ENCODE measurements at regions not wholly inside any gene's neighbourhood (a gene's known extent, or its start where the extent isn't known, plus 50 kb on each side); places are given as distances from the start of the nearest gene placed in this dataset.
"Not testable (repeated sequence)": the region's sequence is repeated elsewhere in the genome, so short reads cannot be mapped to it uniquely, and the experiment has no call there.

DNA sequence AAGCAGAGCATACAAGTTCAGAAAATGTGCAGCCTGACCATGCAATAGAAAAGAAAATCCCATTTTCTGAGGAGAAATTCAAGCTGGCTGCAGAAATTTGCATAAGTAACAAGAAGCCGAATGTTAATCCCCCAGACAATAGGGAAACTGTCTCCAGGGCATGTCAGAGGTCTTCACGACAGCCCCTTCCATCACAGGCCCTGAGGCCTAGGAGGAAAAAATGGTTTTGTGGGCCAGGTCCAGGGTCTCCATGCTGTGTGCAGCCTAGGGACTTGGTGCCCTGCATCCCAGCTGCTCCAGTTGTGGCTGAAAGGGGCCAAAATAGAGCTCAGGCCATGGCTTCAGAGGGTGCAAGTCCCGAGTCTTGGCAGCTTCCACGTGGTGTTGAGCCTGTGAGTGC is 225.8 kb upstream of the MSX2 start:
- not testable (repeated sequence) for DNase-seq

DNA sequence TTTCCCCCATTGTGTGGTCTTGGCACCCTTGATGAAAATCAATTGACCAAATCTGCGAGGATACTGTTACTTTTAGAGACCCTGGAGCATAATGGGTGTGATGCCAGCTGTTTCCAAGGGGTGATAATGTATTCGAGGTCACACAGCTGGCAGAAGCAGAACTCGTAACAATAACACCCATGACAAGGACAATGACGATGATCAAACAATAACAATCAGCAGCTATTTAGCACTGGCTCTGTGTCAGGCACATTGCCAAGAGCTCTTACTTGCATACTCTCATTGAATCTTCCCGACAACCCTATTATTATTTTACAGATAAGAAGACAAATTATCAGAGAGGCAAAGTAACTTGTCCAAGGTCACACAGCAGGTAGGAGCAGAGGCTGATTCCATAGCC is 223.7 kb upstream of the MSX2 start:
- no peak for DNase-seq

DNA sequence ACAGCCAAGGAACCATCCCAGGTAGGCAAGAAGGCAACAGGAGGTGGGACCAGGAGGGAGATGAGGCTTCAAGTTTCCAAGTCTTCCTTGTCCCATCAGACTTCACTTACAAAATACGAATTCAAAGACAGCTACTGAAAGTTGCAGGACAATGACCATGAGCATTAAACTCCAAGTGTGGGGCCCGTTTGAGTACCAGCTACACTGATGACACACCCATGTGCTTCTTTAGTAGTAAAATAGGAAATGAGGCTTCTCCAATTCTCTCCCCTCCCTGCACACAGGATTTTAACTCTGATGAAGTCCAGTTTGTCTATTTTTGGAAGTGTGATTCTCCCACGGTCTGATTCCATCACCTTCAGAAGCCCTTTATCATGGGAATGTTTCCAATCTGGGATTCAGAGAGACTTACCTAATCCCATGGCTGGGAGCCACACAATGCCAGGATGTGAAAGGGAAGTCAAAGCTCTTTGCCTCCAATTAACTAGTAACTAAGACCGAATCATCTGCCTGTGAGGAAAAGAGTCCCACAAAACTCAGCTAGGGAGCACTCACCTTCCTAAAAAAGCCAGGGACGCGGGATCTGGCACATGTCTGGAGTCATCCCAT is 222.8 kb upstream of the MSX2 start:
- DNase-seq, result no peak

DNA sequence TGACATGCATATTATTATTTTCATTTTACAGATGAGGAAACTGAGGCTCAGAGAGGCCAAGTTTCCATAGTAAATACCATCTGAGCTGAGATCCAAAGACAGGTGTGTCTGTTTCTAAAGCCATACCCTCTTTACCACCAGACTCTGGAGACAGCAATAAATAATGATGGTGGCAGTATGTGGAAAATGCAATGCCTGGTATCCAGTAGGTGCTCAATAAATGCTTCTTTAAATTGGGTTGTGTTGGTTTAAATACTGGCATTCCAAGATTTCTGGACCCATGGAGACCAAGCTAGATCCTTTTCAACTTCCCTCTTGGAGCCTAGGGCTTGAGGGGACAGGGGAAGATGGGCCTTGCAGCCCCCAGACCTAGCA is 221.3 kb upstream of the MSX2 start:
- no peak for DNase-seq

DNA sequence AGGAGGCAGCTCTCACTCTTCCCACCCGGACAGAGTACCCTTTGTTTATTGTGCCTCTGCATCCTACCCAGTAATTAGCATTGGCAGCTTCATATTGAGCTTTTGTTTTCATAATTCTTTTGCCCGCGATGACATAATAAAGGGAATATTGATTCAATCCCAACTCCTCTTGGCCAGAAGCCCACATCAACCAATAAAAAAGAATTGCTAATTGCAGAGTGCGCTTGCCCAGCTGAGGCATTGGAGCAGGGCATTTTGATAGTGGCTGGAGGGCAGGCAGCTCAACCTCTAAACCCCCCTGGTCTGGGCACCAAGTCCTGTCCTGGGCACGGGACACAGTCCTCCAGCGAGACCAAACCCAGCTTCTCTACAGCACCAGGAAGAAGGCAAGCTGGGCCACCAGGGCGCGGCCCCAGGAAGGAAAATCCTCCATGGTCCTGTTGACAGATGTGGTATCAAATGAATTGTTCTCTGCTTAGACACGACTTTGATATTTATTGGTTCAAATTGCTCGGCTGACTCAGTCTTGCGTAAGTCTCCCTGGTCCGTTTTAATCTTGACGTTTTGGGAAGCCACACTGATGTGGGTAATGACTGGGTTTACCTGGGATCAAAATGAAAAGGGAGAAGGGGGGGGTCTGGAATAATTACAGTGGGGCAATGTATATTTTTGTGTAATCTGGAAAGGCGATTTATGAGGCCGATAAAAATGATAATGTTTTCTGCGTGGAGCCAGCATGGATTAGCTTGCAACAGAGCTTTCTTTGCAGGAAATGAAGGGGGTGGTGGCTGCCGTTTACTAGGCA is 220.7 kb upstream of the MSX2 start:
- DNase-seq, result no peak

DNA sequence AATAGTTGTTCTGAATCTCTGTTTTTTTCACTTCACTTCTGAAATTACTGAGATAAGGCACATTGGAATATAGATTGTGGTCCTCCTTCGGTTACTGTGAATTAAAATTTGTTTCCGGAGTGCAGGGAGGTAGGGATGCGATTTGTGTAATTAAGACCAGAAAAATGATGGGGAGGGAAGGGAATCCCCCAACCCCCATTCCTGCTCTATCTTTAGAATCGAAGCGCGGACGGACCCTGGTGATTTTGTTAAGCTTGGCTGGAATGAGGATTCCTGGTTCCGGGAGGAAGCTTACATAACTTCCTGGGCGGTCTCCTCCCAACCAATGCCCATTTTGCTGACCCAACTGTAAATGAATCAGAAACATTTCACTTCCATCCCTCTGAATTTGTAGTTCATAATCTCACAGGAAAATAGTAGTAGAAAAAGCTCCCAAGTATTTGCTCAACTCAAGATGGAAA is 220.1 kb upstream of the MSX2 start:
- no peak for DNase-seq

DNA sequence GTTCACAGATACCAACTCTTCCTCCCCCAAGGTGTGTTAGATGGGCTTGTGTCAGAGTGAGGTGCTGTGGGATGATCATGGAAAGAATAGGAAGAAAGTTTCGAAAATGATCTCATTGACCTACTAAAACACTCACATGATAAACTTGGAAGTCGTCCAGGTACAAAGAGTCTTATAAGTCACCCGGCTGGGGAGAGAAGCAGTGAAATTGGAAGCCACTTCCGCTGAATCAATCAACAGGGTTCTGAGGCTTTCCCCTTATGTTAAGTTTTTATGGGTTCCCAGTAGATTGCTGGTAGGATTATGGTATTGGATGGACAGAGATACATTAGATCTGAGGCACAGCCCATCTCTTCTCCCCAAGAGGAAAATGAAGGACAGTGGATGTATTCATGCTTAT is 218.8 kb upstream of the MSX2 start:
- no peak for DNase-seq

DNA sequence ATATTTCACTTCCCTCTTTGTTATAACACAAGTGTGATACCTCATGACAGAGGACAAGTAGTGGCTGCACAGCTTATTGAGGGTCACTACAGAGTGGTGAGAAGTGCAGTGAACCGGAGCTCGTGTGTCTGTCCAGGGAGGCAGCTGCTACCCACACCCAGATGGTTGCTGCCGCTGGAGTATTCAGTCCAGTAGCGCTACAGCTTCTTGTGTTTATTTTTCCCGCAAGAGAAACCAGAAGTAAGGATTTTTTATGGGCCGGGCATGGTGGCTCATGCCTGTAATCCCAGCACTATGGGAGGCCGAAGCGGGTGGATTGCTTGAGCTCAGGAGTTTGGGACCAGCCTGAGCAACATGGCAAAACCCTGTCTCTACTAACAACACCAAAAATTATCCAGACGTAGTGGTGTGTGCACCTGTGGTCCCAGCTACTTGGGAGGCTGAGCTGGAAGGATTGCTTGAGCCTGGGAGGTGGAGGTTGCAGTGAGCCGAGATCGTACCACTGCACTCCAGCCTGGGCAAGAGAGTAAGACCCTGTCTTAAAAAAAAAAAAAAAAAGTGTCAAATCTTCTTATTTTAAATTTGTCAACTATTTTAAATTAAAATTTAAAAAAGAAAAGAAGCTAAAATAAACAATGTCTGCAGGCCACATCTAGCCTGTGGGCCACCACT is 213.5 kb upstream of the MSX2 start:
- not testable (repeated sequence) for DNase-seq

DNA sequence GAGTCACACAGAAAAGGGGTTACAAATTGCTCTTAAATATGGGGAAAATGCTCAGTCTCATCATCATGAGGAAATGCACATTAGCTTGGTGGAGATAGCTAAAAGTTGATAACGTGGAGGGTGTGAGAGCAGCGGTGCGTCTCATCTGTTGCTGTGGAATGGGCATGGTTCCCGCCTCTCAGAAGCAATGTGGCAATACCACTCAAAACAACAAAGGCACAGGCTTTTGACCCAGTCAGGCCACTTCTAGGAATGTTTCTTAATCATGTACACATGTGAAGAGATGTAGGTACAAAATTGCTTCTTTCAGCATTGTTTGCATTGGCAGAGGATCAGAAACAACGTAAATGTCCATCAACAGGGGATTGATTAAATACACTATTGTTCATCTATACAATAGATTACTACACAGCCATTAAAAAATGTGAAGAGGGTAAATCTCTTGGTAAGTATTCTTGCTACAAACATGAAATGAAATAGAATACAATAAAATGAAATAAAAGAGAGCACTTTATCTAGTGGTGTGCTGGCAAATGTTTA is 212.6 kb upstream of the MSX2 start:
- no peak for DNase-seq

DNA sequence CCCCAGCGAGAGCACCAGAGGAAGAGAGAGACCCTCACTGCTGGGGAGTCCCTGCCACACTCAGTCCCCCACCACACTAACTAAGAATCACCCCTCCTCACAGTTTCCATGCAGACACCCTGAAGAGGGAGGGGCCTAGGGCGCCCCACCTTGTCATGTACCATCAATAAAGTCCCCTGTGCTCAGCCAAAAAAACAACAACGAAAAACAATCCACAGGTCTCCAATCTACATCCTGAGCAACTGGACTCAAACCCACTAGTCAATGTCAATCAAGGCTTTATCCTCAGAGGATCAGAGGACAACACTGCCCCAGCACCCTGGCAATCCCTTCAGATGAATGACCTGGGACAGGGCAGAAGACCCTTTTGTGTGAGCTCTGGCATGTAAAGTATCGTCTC is 210.1 kb upstream of the MSX2 start:
- no peak for DNase-seq

DNA sequence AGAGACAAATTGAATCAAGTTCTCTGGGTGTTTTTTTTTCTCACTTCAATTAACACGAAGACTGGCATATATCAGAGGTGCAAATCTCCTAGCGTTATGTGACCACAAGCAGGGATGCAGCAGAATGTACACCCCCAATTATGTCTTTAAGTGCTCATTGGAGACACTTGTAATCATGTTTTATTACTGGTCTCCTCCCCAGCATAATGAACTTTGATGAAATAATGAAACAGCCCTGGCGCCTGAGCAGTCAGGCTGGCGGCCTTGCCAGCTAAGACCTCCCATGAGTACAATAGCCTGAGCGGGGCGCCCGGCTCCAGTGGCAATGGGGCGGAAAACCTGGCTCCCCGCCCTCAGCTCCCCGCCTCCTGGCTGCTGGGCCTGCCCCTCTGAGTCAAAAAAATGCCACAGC is 209.4 kb upstream of the MSX2 start:
- DNase-seq, result no peak

DNA sequence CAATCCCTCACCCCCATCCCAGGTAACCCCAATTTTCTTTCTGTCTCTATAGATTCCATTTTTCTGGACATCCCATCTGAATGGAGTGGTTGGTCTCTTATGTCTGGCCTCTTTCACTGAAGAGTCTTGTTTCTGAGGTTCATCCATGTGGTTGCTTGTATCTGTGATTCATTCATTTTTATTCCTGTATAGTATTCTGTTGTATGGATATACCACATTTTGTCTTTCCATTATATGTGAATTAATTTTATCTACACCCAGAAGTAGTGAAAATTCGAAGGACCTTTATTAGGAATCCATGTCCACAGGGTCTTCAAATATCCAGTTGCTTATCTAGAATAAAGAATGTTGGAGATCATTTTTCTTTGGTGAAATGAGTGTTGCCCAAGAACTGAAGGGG is 207.6 kb upstream of the MSX2 start:
- DNase-seq, result no peak

DNA sequence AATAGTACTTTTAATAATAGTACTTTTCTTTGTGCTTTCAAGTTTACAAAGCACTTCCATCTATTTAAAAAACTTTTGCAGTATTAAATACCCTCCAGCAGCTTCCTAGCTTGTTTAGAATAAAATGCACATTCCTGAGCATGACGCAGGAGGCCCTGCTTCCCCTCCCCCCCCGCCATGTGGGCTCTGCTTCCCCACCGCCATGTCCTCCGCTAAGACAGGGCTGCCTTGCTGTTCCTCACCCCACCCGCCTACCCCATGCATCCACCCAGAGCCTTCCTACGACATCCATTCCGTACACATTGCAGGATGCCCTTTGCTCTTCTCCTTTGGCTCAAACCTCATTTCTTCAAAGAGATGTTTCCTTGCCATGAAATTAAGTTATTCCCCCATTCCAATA is 205.9 kb upstream of the MSX2 start:
- no peak for DNase-seq

DNA sequence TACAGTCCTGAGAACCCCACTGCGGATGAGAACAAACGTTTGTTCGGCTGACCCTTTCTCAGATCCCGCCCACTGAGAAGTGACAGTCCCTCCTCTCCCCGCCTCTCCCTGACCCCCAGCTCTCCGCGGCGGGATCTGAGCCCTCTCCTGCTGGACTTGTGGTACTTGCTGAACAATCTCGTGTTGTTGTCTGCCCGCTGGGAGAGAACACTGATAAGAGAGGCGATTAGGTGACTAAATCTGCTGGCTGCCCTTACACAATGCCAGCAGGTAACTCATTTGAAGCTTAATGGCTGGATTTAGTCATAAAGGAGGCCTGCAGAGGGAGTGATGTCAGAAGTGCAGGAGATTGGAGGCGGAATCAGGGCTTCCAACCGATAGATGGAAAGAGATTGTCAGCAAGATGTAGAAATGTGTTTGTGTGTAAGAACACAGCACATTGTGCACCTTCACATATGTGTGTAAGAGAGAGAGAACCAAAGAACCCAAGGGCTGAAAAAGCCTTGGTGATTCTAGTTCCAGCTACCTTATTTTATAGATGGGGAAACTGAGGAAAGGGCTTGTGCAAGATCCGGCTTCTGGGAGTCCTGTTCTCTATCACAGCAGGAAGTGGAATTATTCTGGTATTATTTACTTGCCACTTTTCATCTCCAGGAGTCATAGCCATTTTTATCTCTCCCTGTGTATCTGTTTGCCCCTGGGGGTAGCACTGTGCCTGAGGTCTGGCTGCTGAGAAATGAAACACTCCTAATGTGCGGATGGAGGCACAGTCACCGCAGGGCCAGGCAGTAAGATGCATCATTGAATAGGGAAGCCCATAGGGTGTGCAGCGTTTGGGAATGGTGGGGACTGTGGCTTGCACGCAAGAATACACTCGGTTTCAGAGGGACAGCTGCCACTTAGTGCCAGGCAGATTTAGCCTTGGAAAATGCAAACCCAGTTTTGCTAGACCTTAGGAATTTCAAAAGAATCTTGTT is 203.7 kb upstream of the MSX2 start:
- no peak for DNase-seq

DNA sequence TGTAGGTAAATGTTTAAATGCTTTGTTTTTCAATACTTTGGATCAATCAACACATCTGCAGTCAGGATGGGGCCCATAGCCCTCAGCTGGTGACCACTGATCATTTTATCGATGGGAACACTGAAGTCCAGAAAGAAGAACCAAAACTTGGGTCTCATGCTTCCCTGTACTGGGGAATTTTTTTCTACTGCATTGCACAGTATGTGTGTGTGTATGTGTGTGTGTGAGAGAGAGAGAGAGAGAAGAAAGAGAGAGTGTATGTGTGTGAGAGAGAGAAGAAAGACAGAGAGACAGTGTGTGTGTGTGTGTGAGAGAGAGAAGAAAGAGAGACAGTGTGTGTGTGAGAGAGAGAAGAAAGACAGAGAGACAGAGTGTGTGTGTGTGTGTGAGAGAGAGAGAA is 202.9 kb upstream of the MSX2 start:
- no peak for DNase-seq

DNA sequence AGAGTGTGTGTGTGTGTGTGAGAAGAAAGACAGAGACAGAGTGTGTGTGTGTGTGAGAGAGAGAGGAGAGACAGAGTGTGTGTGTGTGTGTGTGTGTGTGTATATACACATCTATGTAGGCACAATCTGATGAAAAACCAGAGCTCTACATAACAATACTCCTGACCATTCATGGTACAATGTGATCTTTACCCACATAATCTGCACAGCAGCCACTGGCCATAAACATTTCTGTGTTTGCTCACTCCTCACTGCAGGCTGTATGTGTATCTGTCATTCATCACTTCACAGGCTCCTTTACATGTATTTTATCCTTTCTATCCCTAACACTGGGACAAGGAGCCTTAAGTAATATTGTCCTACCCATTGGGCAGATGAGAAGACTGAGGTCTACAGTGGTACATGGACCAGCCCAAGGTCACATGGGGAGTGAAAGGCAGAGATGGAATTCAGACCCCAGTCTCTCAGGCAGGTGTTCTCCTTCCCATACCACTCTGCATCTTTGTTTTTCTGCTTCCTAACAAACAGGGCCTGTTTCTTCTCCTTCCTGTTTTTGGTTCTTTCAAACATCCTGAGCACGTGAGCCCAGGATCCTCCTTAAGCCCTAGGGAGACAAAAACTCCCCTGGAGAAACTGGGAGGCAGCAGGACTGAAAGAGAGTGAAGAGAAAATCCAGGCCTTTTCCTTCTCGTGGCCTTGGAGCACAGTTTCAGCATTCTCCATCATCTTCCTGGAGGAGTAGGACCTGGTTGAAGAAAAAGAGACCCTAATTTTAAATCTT is 201.7 kb upstream of the MSX2 start:
- no peak for DNase-seq

DNA sequence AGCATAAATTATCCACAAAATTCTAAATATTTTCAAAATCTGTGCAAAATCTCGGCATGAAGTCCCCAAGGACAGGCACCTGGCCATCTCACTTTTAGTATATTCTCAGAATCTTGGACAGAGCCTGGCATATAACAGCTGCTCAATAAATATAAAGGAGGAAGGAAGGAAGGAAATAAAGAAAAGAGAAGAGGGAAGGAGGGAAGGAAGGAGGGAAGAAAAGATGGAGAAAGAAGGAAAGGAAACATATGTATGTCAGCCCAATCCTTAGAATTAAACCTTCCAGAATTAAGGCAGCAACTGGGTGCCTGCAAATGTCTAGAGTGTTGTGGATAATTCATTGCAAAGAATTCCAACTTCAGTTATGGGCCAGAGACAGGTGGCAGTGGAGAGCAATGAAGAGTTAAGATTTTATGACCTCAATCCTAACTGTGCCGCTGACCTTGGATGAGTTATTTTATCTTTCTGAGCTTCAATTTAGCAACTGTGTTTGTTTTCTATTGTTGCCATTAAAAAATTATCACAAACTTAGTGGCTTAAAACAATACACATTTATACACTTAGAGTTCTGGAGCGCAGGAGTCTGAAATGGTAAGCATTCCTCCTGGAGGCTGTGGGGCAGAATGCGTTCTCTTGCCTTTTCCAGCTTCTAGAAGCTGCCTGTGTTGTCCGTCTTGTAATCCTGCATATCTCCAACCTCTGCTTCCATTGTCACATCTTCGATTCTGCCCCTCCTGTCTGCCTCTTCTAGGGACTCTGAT is 200.9 kb upstream of the MSX2 start:
- DNase-seq, result no peak

DNA sequence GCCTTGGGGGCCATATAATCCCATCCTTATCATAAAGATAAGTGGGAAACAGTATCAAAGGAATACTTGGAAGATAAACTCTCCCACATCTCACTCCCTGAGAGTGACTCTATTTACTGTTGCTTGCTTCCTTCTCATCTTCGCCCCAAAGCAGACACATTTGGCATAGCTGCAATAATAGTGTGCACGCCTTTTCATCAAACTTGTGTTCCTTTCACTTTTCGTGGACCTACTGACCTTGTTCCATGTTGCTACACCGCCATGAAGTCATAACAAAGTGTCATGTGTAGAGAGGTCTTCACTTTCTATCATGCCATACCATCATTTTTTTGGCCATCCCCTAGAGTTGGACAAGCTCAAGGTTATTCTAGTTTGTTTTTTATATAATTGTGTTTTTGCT is 200.0 kb upstream of the MSX2 start:
- no peak for DNase-seq

DNA sequence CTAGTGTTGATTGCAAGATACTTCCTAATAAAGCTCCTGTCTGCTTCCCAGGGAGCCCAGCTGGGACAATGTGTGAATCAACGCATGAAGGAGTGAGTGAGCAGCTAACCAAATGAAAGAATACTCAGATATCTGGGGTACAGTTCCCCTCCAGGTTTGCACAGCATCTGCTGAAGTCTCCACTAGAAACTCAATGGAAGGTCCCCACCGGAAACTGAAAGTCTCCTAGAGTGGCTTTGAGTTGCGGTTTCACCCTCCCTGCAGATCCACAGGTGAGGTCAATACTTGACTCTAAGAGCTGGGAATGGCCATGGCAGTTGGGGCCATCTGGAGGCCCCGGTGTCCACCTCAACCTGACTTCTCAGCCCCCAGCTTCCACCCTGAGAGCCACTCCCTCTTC is 198.2 kb upstream of the MSX2 start:
- no peak for DNase-seq

DNA sequence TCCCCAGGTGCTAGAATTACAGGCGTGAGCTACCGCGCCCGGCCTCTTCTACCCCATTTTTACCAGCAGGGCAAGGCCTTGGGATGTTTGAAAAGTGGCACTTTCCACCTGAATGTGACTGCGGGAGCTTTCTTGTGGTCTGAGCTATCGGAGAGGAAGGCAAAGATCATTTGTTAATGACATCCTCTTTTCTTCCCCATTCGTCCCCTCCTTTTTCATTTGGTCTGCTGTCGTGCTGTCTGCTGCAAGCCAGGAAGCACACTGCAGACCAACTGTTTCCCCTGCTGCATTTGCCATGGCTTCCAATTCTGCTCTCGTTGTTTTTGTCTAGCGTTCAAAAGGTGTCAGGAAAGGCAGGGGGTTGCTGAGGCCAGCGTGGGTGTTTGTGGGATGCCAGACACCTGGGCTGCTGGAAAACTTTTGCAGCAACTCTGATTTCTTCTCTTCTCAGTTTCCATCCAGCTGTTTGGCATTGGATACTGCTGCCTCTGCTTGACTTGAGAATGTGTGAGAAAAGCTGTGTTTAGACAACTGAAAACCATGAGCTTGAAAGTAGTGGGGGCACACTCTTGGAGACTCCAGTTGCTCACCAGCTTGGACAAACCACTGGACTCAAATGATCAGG is 196.4 kb upstream of the MSX2 start:
- DNase-seq, result no peak
